Peyer's patch (tissue), 4 donors: ENCODE measurements at regions not wholly inside any gene's neighbourhood (a gene's known extent, or its start where the extent isn't known, plus 50 kb on each side); places are given as distances from the start of the nearest gene placed in this dataset.
"Not testable (repeated sequence)": the region's sequence is repeated elsewhere in the genome, so short reads cannot be mapped to it uniquely, and the experiment has no call there.

Source experiments
- DNase-seq, 3 donors: peaks; one replicate each; pipeline ENCODE4 v3.0.0-alpha.2; 2017 to 2019
- H3K27ac ChIP-seq, 4 donors: fragments of 200-600 bp; sonication (generic); one replicate each; pipeline ENCODE4 v1.5.1; 2016 to 2019
- H3K27me3 ChIP-seq, 2 donors: fragments of 200-600 bp; sonication (generic); one replicate each; pipeline ENCODE4 v1.5.1; 2019
- H3K36me3 ChIP-seq, 3 donors: fragments of 200-600 bp; sonication (generic); one replicate each; pipeline ENCODE4 v1.5.1; 2016 to 2019
- H3K4me1 ChIP-seq, 4 donors: fragments of 200-600 bp; sonication (generic); one replicate each; pipeline ENCODE4 v1.5.1; 2016 to 2019
- H3K4me3 ChIP-seq, 4 donors: fragments of 200-600 bp; sonication (generic); 1 replicate in 3 of 4; 2 replicates in 1 of 4; pipeline ENCODE4 v1.5.1; 2016 to 2019; ENCODE audit warnings: mild to moderate bottlenecking in 1 of 4
- H3K9me3 ChIP-seq, 4 donors: fragments of 200-600 bp; sonication (generic); one replicate each; pipeline ENCODE4 v1.5.1; 2016 to 2019; ENCODE audit warnings: mild to moderate bottlenecking in 1 of 4
- CTCF ChIP-seq, 6 experiments: fragments of 450-650 bp in 4 of 6; fragments of 200-600 bp in 2 of 6; sonication (generic) in 1 of 6; IDR thresholded peaks; one replicate each; pipeline ENCODE4 v1.5.1; 2017 to 2019; ENCODE audit warnings: antibody characterized with exemption in 6 of 6, mild to moderate bottlenecking in 3 of 6, moderate library complexity in 1 of 6
- POLR2A ChIP-seq, 2 donors: fragments of 450-650 bp; IDR thresholded peaks; one replicate each; pipeline ENCODE4 v1.5.1; 2017; ENCODE audit warnings: antibody characterized with exemption in 2 of 2, mild to moderate bottlenecking in 2 of 2, moderate library complexity in 2 of 2

GRCh38 chr4:133270021-133270570 is 121.0 kb downstream of the PCDH10 start:
- no peak for DNase-seq
- Histone ChIP-seq H3K4me3 (no peak overlapping the region), H3K9me3 (no peaks in the 10 kb centered on the region), H3K27me3 (no peaks in the 10 kb centered on the region), H3K4me1 (no peaks in the 10 kb centered on the region), H3K27ac (no peak overlapping the region), H3K36me3 (no peaks in the 10 kb centered on the region)
- no peak for TF ChIP-seq POLR2A (IDR thresholded peaks at IDR 0.05)

GRCh38 chr4:133268205-133268604 is 119.1 kb downstream of the PCDH10 start:
- Histone ChIP-seq H3K27ac (no peak overlapping the region), H3K36me3 (no peaks in the 10 kb centered on the region), H3K4me3 (no peak overlapping the region), H3K27me3 (no peaks in the 10 kb centered on the region), H3K4me1 (no peaks in the 10 kb centered on the region), H3K9me3 (no peaks in the 10 kb centered on the region)
- TF ChIP-seq CTCF (IDR thresholded peaks at IDR 0.05), result no peak
- DNase-seq, result no peak

GRCh38 chr4:133267506-133267905 is 118.4 kb downstream of the PCDH10 start:
- H3K36me3 ChIP-seq, DNase-seq, H3K27me3 ChIP-seq, H3K4me1 ChIP-seq, H3K27ac ChIP-seq, H3K4me3 ChIP-seq, H3K9me3 ChIP-seq: not testable (repeated sequence)

GRCh38 chr4:133266966-133267365 is 117.9 kb downstream of the PCDH10 start:
- H3K4me1 ChIP-seq, H3K36me3 ChIP-seq, H3K27ac ChIP-seq, H3K9me3 ChIP-seq, DNase-seq, H3K27me3 ChIP-seq, H3K4me3 ChIP-seq: not testable (repeated sequence)

GRCh38 chr4:133264251-133264650 is 115.2 kb downstream of the PCDH10 start:
- not testable (repeated sequence) for H3K27me3 ChIP-seq, H3K27ac ChIP-seq, H3K36me3 ChIP-seq, H3K9me3 ChIP-seq, DNase-seq, H3K4me1 ChIP-seq, H3K4me3 ChIP-seq

- H3K4me3 ChIP-seq, result no peak overlapping the region
- H3K36me3 ChIP-seq, result no peaks in the 10 kb centered on the region
Measured at GRCh38 chr4:133263104-133263503, 114.0 kb downstream of the PCDH10 start.

GRCh38 chr4:133247861-133248260 is 98.8 kb downstream of the PCDH10 start:
- Histone ChIP-seq H3K9me3 (no peaks in the 10 kb centered on the region), H3K27me3 (no peaks in the 10 kb centered on the region), H3K27ac (no peak overlapping the region), H3K4me3 (no peak overlapping the region), H3K36me3 (no peaks in the 10 kb centered on the region), H3K4me1 (no peaks in the 10 kb centered on the region)
- DNase-seq, result no peak
- TF ChIP-seq POLR2A (IDR thresholded peaks at IDR 0.05) (no peak), CTCF (IDR thresholded peaks at IDR 0.05) (no peak)

More at GRCh38 chr4:133263104-133263503, 114.0 kb downstream of the PCDH10 start:
- Histone ChIP-seq H3K27me3 (no peaks in the 10 kb centered on the region), H3K4me1 (no peaks in the 10 kb centered on the region), H3K27ac (no peak overlapping the region), H3K9me3 (no peaks in the 10 kb centered on the region)
- no peak for DNase-seq
- TF ChIP-seq POLR2A (IDR thresholded peaks at IDR 0.05) (no peak), CTCF (IDR thresholded peaks at IDR 0.05) (no peak)

- no peak for DNase-seq
- TF ChIP-seq CTCF (IDR thresholded peaks at IDR 0.05), result no peak
- TF ChIP-seq POLR2A (IDR thresholded peaks at IDR 0.05), result no peak
- no peaks in the 10 kb centered on the region for H3K36me3 ChIP-seq
- no peaks in the 10 kb centered on the region for H3K9me3 ChIP-seq
- no peak overlapping the region for H3K27ac ChIP-seq
- no peaks in the 10 kb centered on the region for H3K4me1 ChIP-seq
- H3K27me3 ChIP-seq, result no peaks in the 10 kb centered on the region
- no peak overlapping the region for H3K4me3 ChIP-seq
Measured at GRCh38 chr4:133245226-133245625, 96.1 kb downstream of the PCDH10 start.
